ENCODE measurements at regions not wholly inside any gene's neighbourhood (a gene's known extent, or its start where the extent isn't known, plus 50 kb on each side); places are given as distances from the start of the nearest gene placed in this dataset.

DNA sequence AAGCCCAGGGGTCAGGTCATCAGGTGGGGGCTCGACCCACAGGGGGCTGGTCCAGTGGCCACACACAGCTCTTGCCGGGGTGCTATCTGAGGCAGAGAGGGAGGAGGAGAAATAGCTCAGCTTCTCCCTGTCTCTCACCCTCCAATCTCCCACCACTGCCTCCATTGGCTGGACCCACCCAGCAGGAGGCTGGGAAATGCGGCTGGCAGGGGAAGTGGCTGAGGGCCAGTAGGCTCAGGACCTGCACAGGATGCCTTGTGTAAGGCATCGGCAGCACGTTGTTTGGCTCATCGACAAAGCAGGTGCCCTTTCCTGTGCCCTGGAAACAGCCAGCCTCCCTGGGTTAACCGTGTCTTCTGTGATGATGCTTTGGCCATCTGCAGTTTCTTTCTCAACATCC, 58.8 kb upstream of the SLC24A4 start:
- Histone ChIP-seq H3K27me3 (ENCODE audit: control insufficient read depth, extremely low read depth, insufficient read depth, low read length) (peaks cover 7% of the 10 kb centered on the region), H3K36me3 (ENCODE audit: control insufficient read depth in 2 of 2, extremely low read depth in 1 of 2, insufficient read depth in 2 of 2, low read length in 2 of 2) (no peaks in the 10 kb centered on the region), H4K20me1 (ENCODE audit: control insufficient read depth, extremely low read depth, insufficient read depth, low read length) (no peaks in the 10 kb centered on the region), H3K4me3 (ENCODE audit: control insufficient read depth in 2 of 3, extremely low read depth in 1 of 3, insufficient read depth in 2 of 3, low read depth in 1 of 3, low read length in 3 of 3) (no peak overlapping the region), H3K4me1 (ENCODE audit: control insufficient read depth, extremely low read depth, insufficient read depth, low read length) (no peaks in the 10 kb centered on the region), H3K27ac (ENCODE audit: control insufficient read depth, insufficient read depth, low read length) (no peak overlapping the region), H3K4me2 (ENCODE audit: control insufficient read depth, extremely low read depth, insufficient read depth, low read depth, low read length) (no peak overlapping the region), H3K9me1 (ENCODE audit: control insufficient read depth, extremely low read depth, insufficient read depth, low read length) (no peaks in the 10 kb centered on the region), H3K9me3 (ENCODE audit: control insufficient read depth, low read depth, low read length) (no peaks in the 10 kb centered on the region), H2AFZ (ENCODE audit: control insufficient read depth, low read length) (no peak overlapping the region), H3K9ac (ENCODE audit: control insufficient read depth, extremely low read depth, insufficient read depth, low read length) (no peak overlapping the region), H3K79me2 (ENCODE audit: control insufficient read depth, insufficient read depth, low read length) (no peaks in the 10 kb centered on the region)
- no peak for FAIRE-seq
- TF ChIP-seq EZH2 (IDR thresholded peaks at IDR 0.05; ENCODE audit: low read length), result no peak
- TF ChIP-seq, protein P1, sequence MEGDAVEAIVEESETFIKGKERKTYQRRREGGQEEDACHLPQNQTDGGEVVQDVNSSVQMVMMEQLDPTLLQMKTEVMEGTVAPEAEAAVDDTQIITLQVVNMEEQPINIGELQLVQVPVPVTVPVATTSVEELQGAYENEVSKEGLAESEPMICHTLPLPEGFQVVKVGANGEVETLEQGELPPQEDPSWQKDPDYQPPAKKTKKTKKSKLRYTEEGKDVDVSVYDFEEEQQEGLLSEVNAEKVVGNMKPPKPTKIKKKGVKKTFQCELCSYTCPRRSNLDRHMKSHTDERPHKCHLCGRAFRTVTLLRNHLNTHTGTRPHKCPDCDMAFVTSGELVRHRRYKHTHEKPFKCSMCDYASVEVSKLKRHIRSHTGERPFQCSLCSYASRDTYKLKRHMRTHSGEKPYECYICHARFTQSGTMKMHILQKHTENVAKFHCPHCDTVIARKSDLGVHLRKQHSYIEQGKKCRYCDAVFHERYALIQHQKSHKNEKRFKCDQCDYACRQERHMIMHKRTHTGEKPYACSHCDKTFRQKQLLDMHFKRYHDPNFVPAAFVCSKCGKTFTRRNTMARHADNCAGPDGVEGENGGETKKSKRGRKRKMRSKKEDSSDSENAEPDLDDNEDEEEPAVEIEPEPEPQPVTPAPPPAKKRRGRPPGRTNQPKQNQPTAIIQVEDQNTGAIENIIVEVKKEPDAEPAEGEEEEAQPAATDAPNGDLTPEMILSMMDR (optimal IDR thresholded peaks at IDR 0.05 in 1 of 3, IDR thresholded peaks at IDR 0.05 in 1 of 3, conservative IDR thresholded peaks at IDR 0.05 in 1 of 3; ENCODE audit: extremely low read depth in 1 of 3, insufficient read depth in 2 of 3, low read length in 3 of 3), result no peak
- dilution Hi-C loops (cut with MboI; ENCODE audit: extremely low pct_ligation_motif_present, low sequenced_read_pairs), result no loop called here
- no peak for DNase-seq (ENCODE audit: low read depth, low spot score)

DNA sequence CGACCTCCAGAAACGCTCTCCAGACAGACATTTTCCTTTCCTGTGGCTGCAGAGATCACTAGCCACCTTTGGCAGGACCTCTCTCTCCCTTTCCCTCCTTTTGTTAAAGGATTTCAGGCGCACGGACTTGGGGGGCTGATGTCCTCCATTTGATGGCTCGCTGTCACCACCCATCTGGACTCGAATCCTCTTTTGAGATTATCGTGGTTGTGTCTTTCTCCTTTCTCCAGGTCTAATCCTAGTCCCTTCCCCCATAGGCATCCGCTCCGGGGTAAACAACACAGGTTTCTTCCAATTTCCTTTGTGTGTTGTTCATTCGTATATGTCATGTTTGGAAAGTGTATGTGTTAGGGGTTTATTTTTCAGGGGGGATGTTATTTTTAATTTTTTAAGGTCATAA, 56.7 kb upstream of the SLC24A4 start:
- Histone ChIP-seq H3K9me3 (ENCODE audit: control insufficient read depth, low read depth, low read length) (no peaks in the 10 kb centered on the region), H3K9me1 (ENCODE audit: control insufficient read depth, extremely low read depth, insufficient read depth, low read length) (no peaks in the 10 kb centered on the region), H4K20me1 (ENCODE audit: control insufficient read depth, extremely low read depth, insufficient read depth, low read length) (no peaks in the 10 kb centered on the region), H3K27me3 (ENCODE audit: control insufficient read depth, extremely low read depth, insufficient read depth, low read length) (peaks cover 7% of the 10 kb centered on the region), H3K36me3 (ENCODE audit: control insufficient read depth in 2 of 2, extremely low read depth in 1 of 2, insufficient read depth in 2 of 2, low read length in 2 of 2) (no peaks in the 10 kb centered on the region), H2AFZ (ENCODE audit: control insufficient read depth, low read length) (no peak overlapping the region), H3K4me2 (ENCODE audit: control insufficient read depth, extremely low read depth, insufficient read depth, low read depth, low read length) (no peak overlapping the region), H3K9ac (ENCODE audit: control insufficient read depth, extremely low read depth, insufficient read depth, low read length) (no peak overlapping the region), H3K4me3 (ENCODE audit: control insufficient read depth in 2 of 3, extremely low read depth in 1 of 3, insufficient read depth in 2 of 3, low read depth in 1 of 3, low read length in 3 of 3) (no peak overlapping the region), H3K79me2 (ENCODE audit: control insufficient read depth, insufficient read depth, low read length) (no peaks in the 10 kb centered on the region), H3K27ac (ENCODE audit: control insufficient read depth, insufficient read depth, low read length) (no peak overlapping the region), H3K4me1 (ENCODE audit: control insufficient read depth, extremely low read depth, insufficient read depth, low read length) (no peaks in the 10 kb centered on the region)
- DNase-seq (ENCODE audit: low read depth, low spot score), result no peak
- FAIRE-seq, result no peak
- dilution Hi-C loops (cut with MboI; ENCODE audit: extremely low pct_ligation_motif_present, low sequenced_read_pairs), result loop anchor here (5.0 kb wide), 1 partner anchor 49 kb away; no protein-coding TSS in a partner anchor
- TF ChIP-seq, protein P1 (optimal IDR thresholded peaks at IDR 0.05 in 1 of 3, IDR thresholded peaks at IDR 0.05 in 1 of 3, conservative IDR thresholded peaks at IDR 0.05 in 1 of 3; ENCODE audit: extremely low read depth in 1 of 3, insufficient read depth in 2 of 3, low read length in 3 of 3), result no peak
- no peak for TF ChIP-seq EZH2 (IDR thresholded peaks at IDR 0.05; ENCODE audit: low read length)

Small RNA genes in the stretch of these regions (small RNA-seq; reads per million reads assigned to genes)
- gene RNU6-366P (ENCODE audit: insufficient read length in 3 of 3, low read depth in 3 of 3, low replicate concordance in 1 of 3), result 0 to 0.50 (median 0) reads per million in 3 experiments
